Activated naive CD4-positive, alpha-beta T cell treated with anti-CD3 and anti-CD28 coated beads, Interleukin-2, amount 50 U/mL, for 72 hours (primary cell): ENCODE measurements at regions not wholly inside any gene's neighbourhood (a gene's known extent, or its start where the extent isn't known, plus 50 kb on each side); places are given as distances from the start of the nearest gene placed in this dataset.

Experiments
- ATAC-seq, 2 donors: fragments of 150-1000 bp; cut with Tn5 transposase; 2 replicates each; pipeline ENCODE4 v1.10.0; 2021; ENCODE audit warnings: mild to moderate bottlenecking in 2 of 2, moderate library complexity in 2 of 2
- DNase-seq, 2 donors: peaks; one replicate each; pipeline ENCODE4 v3.0.0; 2021 to 2022; ENCODE audit warnings: low spot score in 2 of 2
- H3K27ac Mint-ChIP-seq, 2 donors: one replicate each; pipeline ENCODE4 v1.8.0; 2022; ENCODE audit warnings: mild to moderate bottlenecking in 2 of 2, mixed read lengths in 2 of 2
- H3K36me3 Mint-ChIP-seq, 2 donors: one replicate each; pipeline ENCODE4 v1.8.0; 2022; ENCODE audit warnings: mixed read lengths in 2 of 2
- H3K9me3 Mint-ChIP-seq, 2 donors: one replicate each; pipeline ENCODE4 v1.8.0; 2022; ENCODE audit warnings: mixed read lengths in 2 of 2

- no peak for ATAC-seq
- no peaks in the 10 kb centered on the region for H3K36me3 Mint-ChIP-seq
- DNase-seq = no peak
- no peaks in the 10 kb centered on the region for H3K9me3 Mint-ChIP-seq
- H3K27ac Mint-ChIP-seq = no peak overlapping the region
Measured at GRCh38 chr17:72578817-72579470, 458.1 kb downstream of the SOX9 start.

GRCh38 chr17:72579990-72580320 lies 459.1 kb downstream of the SOX9 start:
- DNase-seq (no peak), ATAC-seq (no peak)
- H3K36me3 Mint-ChIP-seq = no peaks in the 10 kb centered on the region
- no peak overlapping the region for H3K27ac Mint-ChIP-seq
- no peaks in the 10 kb centered on the region for H3K9me3 Mint-ChIP-seq

GRCh38 chr17:72580321-72581127 lies 459.7 kb downstream of the SOX9 start:
- H3K9me3 Mint-ChIP-seq = no peaks in the 10 kb centered on the region
- no peaks in the 10 kb centered on the region for H3K36me3 Mint-ChIP-seq
- no peak overlapping the region for H3K27ac Mint-ChIP-seq
- ATAC-seq = no peak
- no peak for DNase-seq

GRCh38 chr17:72587156-72587555 lies 466.3 kb downstream of the SOX9 start:
- Mint-ChIP-seq H3K27ac (no peak overlapping the region), H3K36me3 (peaks cover 0 to 10% of the 10 kb centered on the region in 2 donors), H3K9me3 (no peaks in the 10 kb centered on the region)
- ATAC-seq (no peak), DNase-seq (no peak)

- H3K36me3 Mint-ChIP-seq = peaks cover 0 to 10% of the 10 kb centered on the region in 2 donors
- ATAC-seq (peak; percentile 13 to 44), DNase-seq (no peak)
- H3K27ac Mint-ChIP-seq = no peak overlapping the region
- no peaks in the 10 kb centered on the region for H3K9me3 Mint-ChIP-seq
Measured at GRCh38 chr17:72587773-72588511, 467.1 kb downstream of the SOX9 start.

- Mint-ChIP-seq H3K27ac (peak overlapping the region in 1 of 2 donors; percentile 52), H3K9me3 (no peaks in the 10 kb centered on the region)
Measured at GRCh38 chr17:72588561-72588960, 467.7 kb downstream of the SOX9 start.

GRCh38 chr17:72588961-72589360 lies 468.1 kb downstream of the SOX9 start:
- H3K9me3 Mint-ChIP-seq = no peaks in the 10 kb centered on the region
- H3K27ac Mint-ChIP-seq = peak overlapping the region in 1 of 2 donors; percentile 52
- H3K36me3 Mint-ChIP-seq = peaks cover 0 to 10% of the 10 kb centered on the region in 2 donors
- DNase-seq (no peak), ATAC-seq (peak in 1 of 2 donors; percentile 39)

More at GRCh38 chr17:72588561-72588960, 467.7 kb downstream of the SOX9 start:
- peaks cover 0 to 10% of the 10 kb centered on the region in 2 donors for H3K36me3 Mint-ChIP-seq
- no peak for DNase-seq
- ATAC-seq = no peak

DNA sequence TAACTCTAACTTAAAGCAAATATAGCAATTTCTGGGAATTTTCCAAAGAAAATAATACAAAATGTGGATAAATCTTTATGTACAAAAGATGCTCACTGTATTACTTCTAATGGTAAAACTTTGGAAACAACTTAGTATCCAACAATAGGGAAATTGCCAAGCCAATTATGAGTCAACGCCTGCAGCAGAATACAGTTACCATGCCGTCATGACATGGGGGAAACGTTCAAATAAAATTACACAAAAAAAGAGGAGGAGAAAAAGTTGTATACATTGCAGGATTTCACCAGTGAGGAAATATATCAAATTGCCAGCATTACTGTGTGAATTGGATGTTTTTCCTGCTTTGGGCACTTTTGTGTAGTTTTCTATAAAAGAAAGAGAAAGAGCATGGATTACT lies 469.6 kb downstream of the SOX9 start:
- DNase-seq (no peak), ATAC-seq (no peak)
- H3K9me3 Mint-ChIP-seq = no peaks in the 10 kb centered on the region
- H3K27ac Mint-ChIP-seq = no peak overlapping the region
- peaks cover 0 to 10% of the 10 kb centered on the region in 2 donors for H3K36me3 Mint-ChIP-seq

DNA sequence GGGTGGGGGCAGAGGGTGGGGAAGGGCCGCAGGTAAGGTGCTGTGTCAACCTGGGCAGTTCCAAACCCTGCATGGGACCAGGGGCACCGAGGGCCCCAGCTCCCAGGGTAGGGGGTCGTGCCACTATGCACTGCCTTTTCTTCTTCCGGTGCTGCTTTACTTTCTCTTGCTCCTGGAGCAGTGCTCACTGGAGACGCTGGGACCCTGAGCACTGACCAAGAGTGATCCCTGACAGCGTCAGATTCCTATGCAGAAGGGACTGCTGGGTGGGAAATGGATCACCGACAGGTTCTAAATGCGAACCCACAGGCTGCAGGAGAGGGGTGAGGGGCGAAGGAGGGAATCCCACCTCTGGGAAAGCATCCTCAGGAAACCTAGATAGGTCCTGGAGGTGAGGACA lies 470.1 kb downstream of the SOX9 start:
- Mint-ChIP-seq H3K36me3 (peaks cover 0 to 10% of the 10 kb centered on the region in 2 donors), H3K9me3 (no peaks in the 10 kb centered on the region), H3K27ac (no peak overlapping the region)
- no peak for ATAC-seq
- DNase-seq = no peak

DNA sequence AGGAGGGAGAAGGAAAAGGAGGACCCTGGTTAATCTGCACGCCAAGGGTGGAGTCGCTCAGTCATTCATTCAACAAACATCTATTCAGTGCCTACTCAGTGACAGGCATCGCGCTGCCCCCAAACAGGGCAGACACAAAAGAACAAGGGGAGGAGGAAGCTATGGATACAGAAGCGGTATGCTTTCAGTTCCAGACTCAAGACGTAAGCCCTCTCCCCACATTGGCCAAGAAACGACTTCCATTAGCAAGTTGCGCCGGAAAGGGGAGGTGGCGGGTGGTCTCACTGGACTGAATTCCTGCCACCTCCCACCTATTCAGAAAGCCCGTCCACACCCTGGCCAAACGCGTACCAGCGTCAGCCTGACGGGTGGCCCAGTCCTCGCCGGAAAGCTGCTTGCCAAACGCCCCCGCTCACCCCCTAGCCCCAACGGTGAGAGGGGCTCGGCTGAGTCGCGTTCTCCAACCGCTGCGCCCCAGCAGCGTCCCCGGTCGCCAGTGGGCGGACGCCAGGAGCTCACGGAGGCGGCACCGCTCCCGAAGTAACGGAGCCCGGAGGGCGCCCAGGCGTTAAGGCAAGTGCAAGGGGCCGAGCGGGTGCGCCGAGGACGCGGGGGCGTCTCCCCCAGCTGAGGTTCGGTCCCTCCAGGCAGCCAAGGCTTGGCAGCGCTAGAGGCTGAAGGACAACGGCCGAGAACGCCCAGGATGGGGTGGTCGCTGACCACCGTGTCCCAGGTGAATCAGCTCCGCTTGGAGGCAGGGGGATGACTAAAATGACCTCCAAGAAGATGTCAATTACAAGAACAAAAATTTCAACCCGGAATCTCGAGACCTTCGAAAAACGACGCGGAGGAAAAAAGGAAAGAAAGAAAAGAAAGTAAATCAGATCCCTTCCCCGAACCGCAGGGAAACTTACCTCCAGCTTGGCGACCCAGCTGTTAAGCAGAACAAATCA lies 470.7 kb downstream of the SOX9 start:
- Mint-ChIP-seq H3K36me3 (peaks cover 0 to 10% of the 10 kb centered on the region in 2 donors), H3K9me3 (no peaks in the 10 kb centered on the region), H3K27ac (peak overlapping the region in 1 of 2 donors; percentile 78)
- ATAC-seq (peak; percentile 16), DNase-seq (peak in 1 of 2 donors; percentile 11)

DNA sequence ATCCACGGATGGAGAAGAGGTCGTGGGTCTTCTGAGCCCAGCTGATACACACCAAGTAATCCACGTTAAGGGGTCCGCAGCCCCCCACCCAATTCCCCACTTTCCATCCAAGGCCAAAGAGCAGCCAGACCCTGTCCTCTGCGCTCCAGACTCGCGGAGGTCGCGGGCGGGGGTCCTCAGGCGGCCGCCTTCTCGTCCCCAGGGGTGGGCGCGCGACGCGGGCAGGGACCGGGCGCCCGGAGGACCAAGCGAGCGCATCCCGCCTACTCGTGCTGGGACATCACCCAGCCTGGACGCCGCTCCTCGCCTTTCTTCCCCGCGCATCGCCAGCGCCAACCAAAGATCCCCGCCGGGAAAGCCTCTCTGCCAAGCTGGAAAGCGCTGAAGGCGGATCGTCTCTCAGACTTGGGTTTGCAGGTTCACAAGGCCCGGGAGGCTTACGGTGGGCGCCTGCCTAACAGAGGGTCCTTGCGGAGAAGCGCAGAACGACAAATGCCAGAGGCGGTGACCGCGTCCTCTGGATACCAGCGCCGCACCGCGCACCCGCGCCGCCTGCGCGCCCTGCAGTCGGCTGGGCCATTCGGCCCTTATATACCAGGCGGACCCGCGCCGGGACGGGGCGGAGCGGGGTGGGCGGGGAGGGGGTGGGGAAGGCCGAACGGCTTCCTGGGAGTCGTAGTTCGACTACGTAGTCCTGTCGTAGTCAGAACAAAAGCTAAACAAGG lies 471.6 kb downstream of the SOX9 start:
- ATAC-seq = peak; percentile 51 to 93
- peaks cover 0 to 10% of the 10 kb centered on the region in 2 donors for H3K36me3 Mint-ChIP-seq
- no peaks in the 10 kb centered on the region for H3K9me3 Mint-ChIP-seq
- DNase-seq = peak in 1 of 2 donors; percentile 75
- H3K27ac Mint-ChIP-seq = peak overlapping the region in 1 of 2 donors; percentile 78

DNA sequence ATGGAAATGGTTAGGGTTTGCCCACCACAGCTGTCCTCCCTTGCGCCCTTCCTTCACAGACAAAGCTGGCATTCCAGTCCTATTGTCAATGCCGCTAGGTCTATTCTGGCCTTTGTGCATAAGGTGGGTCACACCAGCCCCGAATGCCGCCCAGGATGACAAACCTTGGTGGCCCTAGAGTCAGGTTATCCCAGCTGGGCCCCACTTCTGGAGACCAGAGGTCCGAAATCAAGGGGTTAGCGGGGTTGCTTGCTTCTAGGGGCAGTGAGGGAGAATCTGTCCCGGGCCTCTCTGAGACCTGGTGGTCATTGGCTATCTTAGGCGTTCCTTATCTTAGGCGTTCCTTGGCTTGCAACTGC lies 472.1 kb downstream of the SOX9 start:
- DNase-seq = no peak
- ATAC-seq = no peak
- H3K9me3 Mint-ChIP-seq = no peaks in the 10 kb centered on the region
- no peak overlapping the region for H3K27ac Mint-ChIP-seq
- peaks cover 0 to 10% of the 10 kb centered on the region in 2 donors for H3K36me3 Mint-ChIP-seq

GRCh38 chr17:72594248-72594647 lies 473.4 kb downstream of the SOX9 start:
- peaks cover 0 to 10% of the 10 kb centered on the region in 2 donors for H3K36me3 Mint-ChIP-seq
- DNase-seq (no peak), ATAC-seq (no peak)
- no peak overlapping the region for H3K27ac Mint-ChIP-seq
- H3K9me3 Mint-ChIP-seq = no peaks in the 10 kb centered on the region
